Astrocyte of the cerebellum (primary cell): ENCODE measurements at regions not wholly inside any gene's neighbourhood (a gene's known extent, or its start where the extent isn't known, plus 50 kb on each side); places are given as distances from the start of the nearest gene placed in this dataset.

Experiments
- DNase-seq: peaks from one replicate; pipeline ENCODE4 v3.0.0-alpha.2; 2011; ENCODE audit warnings: low read depth
- H3K4me3 ChIP-seq: 2 replicates; pipeline ENCODE4 v1.5.1; 2011; ENCODE audit warnings: mild to moderate bottlenecking, low read depth, low read length, moderate library complexity
- CTCF ChIP-seq: IDR thresholded peaks from 2 replicates; pipeline ENCODE4 v1.5.1; 2012; ENCODE audit warnings: low read length, low read depth, moderate library complexity, mild to moderate bottlenecking; ENCODE audit errors: missing control alignments
- in situ Hi-C: cut with HindIII; loops from 2 replicates; pipeline ENCODE4 v1.10.0; 2017; ENCODE audit warnings: low sequenced_read_pairs

- TF ChIP-seq CTCF: no peak
- in situ Hi-C loops: no loop called here
- no peak for DNase-seq
- no peak overlapping the region for H3K4me3 ChIP-seq
Measured at GRCh38 chr20:1782181-1782580, 113.0 kb upstream of the SIRPA start.

GRCh38 chr20:1779567-1779966 lies 115.6 kb upstream of the SIRPA start:
- H3K4me3 ChIP-seq: no peak overlapping the region
- in situ Hi-C loops: no loop called here
- no peak for DNase-seq
- TF ChIP-seq CTCF: no peak

GRCh38 chr20:1778338-1778737 lies 116.9 kb upstream of the SIRPA start:
- no peak overlapping the region for H3K4me3 ChIP-seq
- TF ChIP-seq CTCF: no peak
- in situ Hi-C loops: no loop called here
- no peak for DNase-seq

- H3K4me3 ChIP-seq: peak overlapping the region; percentile 61
- TF ChIP-seq CTCF: no peak
- in situ Hi-C loops: no loop called here
- DNase-seq: no peak
Measured at GRCh38 chr20:1777476-1777820, 117.8 kb upstream of the SIRPA start.

- DNase-seq: peak; percentile 79
- in situ Hi-C loops: no loop called here
- TF ChIP-seq CTCF: peak; percentile 77
- H3K4me3 ChIP-seq: peak overlapping the region; percentile 61
Measured at GRCh38 chr20:1776681-1777475, 118.3 kb upstream of the SIRPA start.

- in situ Hi-C loops: no loop called here
- no peak for DNase-seq
Measured at GRCh38 chr20:1775117-1775516, 117.5 kb upstream of the SIRPG start.

More at GRCh38 chr20:1775117-1775516, 117.5 kb upstream of the SIRPG start:
- no peak overlapping the region for H3K4me3 ChIP-seq
- TF ChIP-seq CTCF: no peak
